HG03196 (cell line): ENCODE measurements at regions not wholly inside any gene's neighbourhood (a gene's known extent, or its start where the extent isn't known, plus 50 kb on each side); places are given as distances from the start of the nearest gene placed in this dataset.

ENCODE experiments used
- ATAC-seq: cut with Tn5 transposase; IDR thresholded peaks from one replicate; pipeline ENCODE4 v1.9.1; 2021; ENCODE audit not compliant: unreplicated experiment

DNA sequence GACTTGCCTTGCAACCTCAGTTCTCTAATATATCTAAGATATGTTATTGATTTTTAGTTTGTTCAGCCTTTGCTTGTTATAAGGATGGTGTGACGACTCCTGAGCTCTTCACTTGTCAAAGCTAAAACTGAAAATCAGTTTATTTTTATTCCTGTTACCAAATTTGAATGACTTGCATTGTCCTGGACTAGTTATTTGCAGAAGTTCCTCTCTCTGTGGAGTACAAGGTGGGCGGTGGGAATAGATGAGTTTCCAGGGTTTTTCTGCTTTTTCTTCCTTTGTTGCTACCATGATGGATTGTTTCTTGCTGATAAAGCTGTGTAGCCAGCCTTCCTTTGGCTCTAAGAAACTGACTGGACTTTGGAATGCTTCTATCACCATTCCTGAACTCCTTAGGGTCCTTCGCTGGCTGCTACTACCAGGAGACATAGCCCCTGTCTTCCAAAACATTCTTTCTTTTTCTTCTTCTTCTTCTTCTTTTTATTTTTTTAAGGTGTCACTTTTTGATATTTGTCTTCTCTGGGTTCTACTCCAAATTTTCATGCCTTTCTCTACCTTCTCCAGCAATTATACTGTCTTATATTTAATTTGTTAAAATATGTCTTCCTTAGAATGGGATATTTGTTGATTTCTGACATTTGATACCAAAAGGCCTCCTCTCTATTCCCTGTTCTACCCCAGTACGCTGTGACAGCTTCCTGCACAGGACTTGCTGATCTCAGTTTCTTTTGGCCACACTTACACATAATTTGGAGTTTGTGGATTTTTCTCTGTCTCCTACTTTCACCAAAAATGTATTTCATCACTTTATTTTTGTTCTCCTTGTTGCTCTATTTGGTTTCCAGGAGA, 145.1 kb upstream of the THRB start:
- no peak for ATAC-seq

- ATAC-seq, result no peak
Observed at GRCh38 chr3:24640330-24640877, 145.8 kb upstream of the THRB start.

GRCh38 chr3:24641628-24642027, 147.0 kb upstream of the THRB start:
- no peak for ATAC-seq

- ATAC-seq, result no peak
Observed at GRCh38 chr3:24645047-24645446, 150.4 kb upstream of the THRB start.

DNA sequence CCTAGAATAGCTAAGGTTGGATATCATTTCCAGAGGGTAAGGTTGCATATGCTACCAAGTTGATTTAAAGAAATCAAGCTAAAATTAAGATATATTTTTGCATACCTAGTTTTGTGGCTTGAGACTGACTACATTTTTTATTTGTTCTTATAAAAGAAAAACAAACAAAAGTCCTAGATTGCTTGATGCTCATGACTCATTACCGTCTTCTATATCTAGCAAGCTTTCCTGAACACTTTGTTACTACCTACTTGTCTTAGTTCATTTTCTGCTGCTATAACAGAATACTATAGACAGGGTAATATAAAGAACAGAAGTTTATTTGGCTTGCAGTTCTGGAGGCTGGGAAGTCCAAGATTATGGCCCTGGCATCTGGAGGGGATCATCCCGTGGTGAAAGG, 152.1 kb upstream of the THRB start:
- ATAC-seq, result no peak

- no peak for ATAC-seq
Observed at GRCh38 chr3:24648063-24648462, 153.4 kb upstream of the THRB start.

GRCh38 chr3:24650839-24651238, 156.2 kb upstream of the THRB start:
- ATAC-seq, result no peak

DNA sequence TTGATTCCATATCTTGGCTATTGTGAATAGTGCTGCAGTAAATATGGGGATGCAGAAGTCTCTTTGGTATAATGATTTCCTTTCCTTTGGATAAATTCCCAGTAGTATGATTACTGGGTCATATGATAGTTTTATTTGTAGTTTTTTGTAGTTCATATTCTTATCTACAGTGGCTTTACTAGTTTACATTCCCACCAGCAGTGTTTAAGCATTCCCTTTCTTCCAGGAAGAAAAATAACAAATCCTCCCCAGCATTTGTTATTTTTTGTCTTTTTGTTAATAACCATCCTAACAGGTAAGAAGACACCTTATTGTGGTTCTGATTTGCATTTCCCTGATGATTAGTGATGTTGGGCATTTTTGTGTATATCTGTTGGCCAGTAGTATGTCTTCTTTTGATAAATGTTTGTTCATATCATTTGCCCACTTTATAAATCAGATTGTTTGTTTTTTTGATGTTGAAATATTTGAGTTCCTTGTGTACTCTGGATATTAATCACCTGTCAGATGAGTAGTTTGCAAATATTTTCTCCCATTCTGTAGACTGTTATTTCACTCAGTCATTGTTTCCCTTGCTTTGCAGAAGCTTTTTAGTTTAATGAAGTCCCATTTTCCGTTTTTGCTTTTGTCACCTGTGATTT, 163.3 kb upstream of the THRB start:
- no peak for ATAC-seq

DNA sequence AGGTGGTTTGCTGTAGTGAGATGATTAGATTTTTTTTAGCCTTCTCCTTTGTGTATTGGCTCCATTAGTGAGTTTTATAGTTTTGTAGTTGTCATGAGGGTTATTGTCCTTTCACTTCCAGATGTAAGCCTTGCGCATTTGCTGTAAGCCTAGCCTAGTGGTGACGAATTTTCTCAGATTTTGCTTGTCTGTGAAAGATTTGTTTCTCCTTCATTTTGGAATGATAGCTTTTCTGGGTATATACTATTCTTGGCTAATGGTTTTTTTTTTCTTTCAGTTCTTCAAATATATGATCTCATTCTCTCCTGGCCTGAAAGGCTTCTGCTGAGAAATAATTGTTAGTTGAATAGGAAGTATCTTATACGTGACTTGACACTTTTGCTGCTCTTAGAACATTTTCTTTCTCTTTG, 166.5 kb upstream of the THRB start:
- ATAC-seq, result no peak

- no peak for ATAC-seq
Observed at GRCh38 chr3:24662449-24663345, 168.0 kb upstream of the THRB start.

- no peak for ATAC-seq
Observed at GRCh38 chr3:24663406-24663805, 168.8 kb upstream of the THRB start.

DNA sequence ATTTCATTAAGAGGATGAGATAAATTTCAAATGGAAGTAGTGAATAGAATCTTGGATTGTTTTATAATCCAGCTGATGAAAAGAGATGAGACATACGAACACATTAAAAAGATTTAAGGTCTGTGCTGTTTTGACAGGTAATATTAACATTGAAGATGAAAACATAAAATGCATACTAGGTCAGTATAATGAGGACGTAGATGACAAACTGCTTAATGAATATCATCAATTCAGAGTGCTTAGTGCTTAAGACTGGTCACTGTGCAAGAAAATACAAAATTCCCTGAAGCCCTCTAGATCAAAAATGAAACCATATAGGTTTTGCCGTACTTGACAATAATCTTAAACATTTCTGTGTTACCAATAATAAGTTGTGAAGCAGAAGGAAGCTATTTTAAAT, 173.4 kb upstream of the THRB start:
- no peak for ATAC-seq

- ATAC-seq, result no peak
Observed at GRCh38 chr3:24670871-24671270, 176.2 kb upstream of the THRB start.

GRCh38 chr3:24673596-24673995, 178.9 kb upstream of the THRB start:
- ATAC-seq, result no peak

GRCh38 chr3:24674261-24674660, 179.6 kb upstream of the THRB start:
- no peak for ATAC-seq

DNA sequence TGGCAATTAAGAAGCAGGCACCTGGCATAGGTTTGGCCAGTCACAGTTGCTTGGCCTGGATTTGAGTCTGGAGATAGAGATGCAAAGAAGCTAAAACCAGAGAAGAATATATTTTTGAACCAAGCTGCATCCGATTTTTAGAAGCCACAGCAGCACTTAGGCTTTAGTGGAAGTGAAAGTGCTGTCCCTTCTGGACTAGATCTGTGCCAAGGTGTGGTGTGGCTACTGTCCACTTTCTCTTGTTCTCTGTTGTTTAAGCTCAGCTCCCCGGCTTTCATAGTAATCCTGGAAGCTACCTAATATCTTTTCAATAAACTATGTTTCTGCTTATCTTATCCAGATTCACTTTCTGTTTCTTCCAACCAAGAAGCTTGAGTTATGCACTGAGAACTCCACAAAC, 183.4 kb upstream of the THRB start:
- peak; percentile 33 for ATAC-seq

DNA sequence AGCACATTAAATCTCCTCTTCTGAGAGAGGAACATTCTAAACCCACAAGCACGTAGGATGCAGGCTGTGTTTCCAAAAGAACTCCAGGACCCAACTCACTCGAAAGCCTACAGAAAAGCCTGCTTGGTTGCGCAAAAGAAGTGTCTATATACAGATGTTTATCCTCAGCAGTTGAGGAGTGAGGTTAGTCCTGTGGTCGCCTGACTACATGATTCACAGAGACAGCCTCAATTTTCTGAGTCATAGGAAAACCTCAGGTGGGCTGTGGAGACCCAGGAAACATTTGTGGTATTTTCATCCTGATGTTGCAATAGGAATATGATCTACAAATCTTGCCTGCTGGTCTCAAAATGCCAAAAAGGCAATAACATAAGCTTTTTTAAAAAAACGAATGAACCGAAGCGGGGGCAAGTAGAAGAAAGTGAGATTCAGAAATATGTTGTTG, 183.8 kb upstream of the THRB start:
- peak; percentile 52 for ATAC-seq

GRCh38 chr3:24679429-24679828, 184.8 kb upstream of the THRB start:
- ATAC-seq, result no peak

DNA sequence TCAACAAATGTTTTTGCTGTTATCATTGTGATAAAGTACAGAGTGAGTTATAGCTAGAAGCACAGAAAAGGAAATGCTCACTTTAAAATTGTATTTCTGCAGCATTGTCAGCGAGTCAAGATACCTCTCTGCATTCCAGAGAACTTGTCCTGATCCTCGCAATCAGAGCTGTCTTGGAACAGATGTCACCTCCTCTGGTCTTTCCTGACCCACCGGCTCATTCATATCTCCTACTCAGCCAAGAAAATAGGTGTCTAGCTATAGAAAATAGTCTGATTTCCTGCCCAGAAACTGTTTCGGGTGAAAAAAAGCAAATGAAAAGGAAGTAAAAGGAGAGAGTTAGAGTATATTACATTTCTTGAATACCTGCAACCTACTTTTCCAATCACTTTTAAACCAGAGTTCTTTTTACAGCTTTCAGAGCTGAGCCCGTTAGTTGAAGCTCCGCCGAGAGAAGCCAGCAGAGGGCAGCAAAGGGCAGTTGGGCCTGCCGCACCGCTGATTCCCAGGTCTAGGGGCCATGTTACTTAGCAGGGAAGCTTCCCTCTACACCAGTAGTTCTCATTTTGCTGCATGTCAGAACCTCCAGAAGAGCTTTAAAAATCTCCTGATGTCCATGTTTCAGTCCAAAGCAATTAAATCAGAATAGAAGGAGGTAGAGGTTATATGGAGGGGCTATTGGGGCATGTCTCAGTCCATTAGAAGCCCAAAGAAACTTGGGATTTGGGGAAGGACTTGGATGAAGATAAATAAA, 185.7 kb upstream of the THRB start:
- peak; percentile 71 for ATAC-seq

DNA sequence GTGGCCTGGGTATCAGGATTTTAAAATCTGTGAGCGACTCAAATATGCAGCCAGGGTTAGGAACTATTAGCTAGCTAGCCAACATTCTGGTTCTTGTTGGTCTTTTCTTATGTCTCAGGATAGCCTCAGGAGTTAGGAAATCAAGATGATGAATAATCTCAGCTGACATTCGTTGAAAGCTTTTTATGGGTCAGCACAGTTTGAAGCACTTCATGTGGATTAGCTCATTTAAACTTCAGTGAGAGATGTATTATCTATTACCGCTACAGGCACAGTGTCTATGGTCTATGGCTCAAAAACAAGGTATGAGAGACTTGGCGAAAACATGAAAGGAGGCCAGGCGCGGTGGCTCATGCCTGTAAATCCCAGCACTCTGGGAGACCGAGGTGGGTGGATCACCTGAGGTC, 187.5 kb upstream of the THRB start:
- ATAC-seq, result no peak

- no peak for ATAC-seq
Observed at GRCh38 chr3:24683090-24683489, 188.4 kb upstream of the THRB start.
